ENCODE measurements at regions not wholly inside any gene's neighbourhood (a gene's known extent, or its start where the extent isn't known, plus 50 kb on each side); places are given as distances from the start of the nearest gene placed in this dataset.
A peak's percentile ranks its signal among the peaks of the same experiment; 100 is the strongest.

GRCh38 chr1:187725216-187725615 is 896.5 kb downstream of the PLA2G4A start:
- H3K4me3 ChIP-seq: no peak overlapping the region
- H3K4me1 ChIP-seq (ENCODE audit: control insufficient read depth in 5 of 5, insufficient read depth in 5 of 5, low read length in 5 of 5): no peaks in the 10 kb centered on the region
- no peak overlapping the region for H3K9ac ChIP-seq (ENCODE audit: insufficient read depth in 1 of 2, low read length in 2 of 2)
- no peak for ATAC-seq (ENCODE audit: insufficient read depth, low FRiP score)
- no peaks in the 10 kb centered on the region for H3K9me3 ChIP-seq (ENCODE audit: control insufficient read depth in 4 of 4, insufficient read depth in 3 of 4, low read length in 3 of 4)
- no peak overlapping the region for H3K27ac ChIP-seq (ENCODE audit: low read depth in 1 of 2, low read length in 1 of 2)
- no peak for TF ChIP-seq CTCF (IDR thresholded peaks at IDR 0.05; ENCODE audit: control extremely low read depth, extremely low read depth)
- H3K36me3 ChIP-seq (ENCODE audit: control insufficient read depth in 4 of 4, insufficient read depth in 4 of 4, low read length in 4 of 4): no peaks in the 10 kb centered on the region
- WGBS, 2 donors: 81 to 87% methylated on average over 2 of the region's 2 CpGs
- DNase-seq: no peak
- no peaks in the 10 kb centered on the region for H3K27me3 ChIP-seq (ENCODE audit: control insufficient read depth in 3 of 3, insufficient read depth in 3 of 3, low read length in 2 of 3)

GRCh38 chr1:187733232-187733631 is 904.5 kb downstream of the PLA2G4A start:
- no peak for ATAC-seq (ENCODE audit: insufficient read depth, low FRiP score)
- WGBS, 2 donors: 82 to 84% methylated on average over 1 of the region's 1 CpG
- no peaks in the 10 kb centered on the region for H3K36me3 ChIP-seq (ENCODE audit: control insufficient read depth in 4 of 4, insufficient read depth in 4 of 4, low read length in 4 of 4)
- H3K27me3 ChIP-seq (ENCODE audit: control insufficient read depth in 3 of 3, insufficient read depth in 3 of 3, low read length in 2 of 3): no peaks in the 10 kb centered on the region
- no peak for TF ChIP-seq CTCF (IDR thresholded peaks at IDR 0.05; ENCODE audit: control extremely low read depth, extremely low read depth)
- H3K9ac ChIP-seq (ENCODE audit: insufficient read depth in 1 of 2, low read length in 2 of 2): no peak overlapping the region
- H3K9me3 ChIP-seq (ENCODE audit: control insufficient read depth in 4 of 4, insufficient read depth in 3 of 4, low read length in 3 of 4): no peaks in the 10 kb centered on the region
- no peaks in the 10 kb centered on the region for H3K4me1 ChIP-seq (ENCODE audit: control insufficient read depth in 5 of 5, insufficient read depth in 5 of 5, low read length in 5 of 5)
- no peak for DNase-seq
- no peak overlapping the region for H3K4me3 ChIP-seq
- H3K27ac ChIP-seq (ENCODE audit: low read depth in 1 of 2, low read length in 1 of 2): no peak overlapping the region

GRCh38 chr1:187734427-187734826 is 905.7 kb downstream of the PLA2G4A start:
- no peaks in the 10 kb centered on the region for H3K27me3 ChIP-seq (ENCODE audit: control insufficient read depth in 3 of 3, insufficient read depth in 3 of 3, low read length in 2 of 3)
- TF ChIP-seq CTCF (IDR thresholded peaks at IDR 0.05; ENCODE audit: control extremely low read depth, extremely low read depth): no peak
- no peak overlapping the region for H3K27ac ChIP-seq (ENCODE audit: low read depth in 1 of 2, low read length in 1 of 2)
- H3K9ac ChIP-seq (ENCODE audit: insufficient read depth in 1 of 2, low read length in 2 of 2): no peak overlapping the region
- H3K4me1 ChIP-seq (ENCODE audit: control insufficient read depth in 5 of 5, insufficient read depth in 5 of 5, low read length in 5 of 5): no peaks in the 10 kb centered on the region
- ATAC-seq (ENCODE audit: insufficient read depth, low FRiP score) (no peak), DNase-seq (no peak)
- no peaks in the 10 kb centered on the region for H3K36me3 ChIP-seq (ENCODE audit: control insufficient read depth in 4 of 4, insufficient read depth in 4 of 4, low read length in 4 of 4)
- no peak overlapping the region for H3K4me3 ChIP-seq
- H3K9me3 ChIP-seq (ENCODE audit: control insufficient read depth in 4 of 4, insufficient read depth in 3 of 4, low read length in 3 of 4): no peaks in the 10 kb centered on the region
- WGBS, 2 donors: 89 to 91% methylated on average over 4 of the region's 4 CpGs

GRCh38 chr1:187744665-187745064 is 915.9 kb downstream of the PLA2G4A start:
- WGBS, 2 donors: 47 to 63% methylated on average over 1 of the region's 1 CpG
- H3K27me3 ChIP-seq (ENCODE audit: control insufficient read depth in 3 of 3, insufficient read depth in 3 of 3, low read length in 2 of 3): no peaks in the 10 kb centered on the region
- TF ChIP-seq CTCF (IDR thresholded peaks at IDR 0.05; ENCODE audit: control extremely low read depth, extremely low read depth): no peak
- ATAC-seq (ENCODE audit: insufficient read depth, low FRiP score): no peak
- no peaks in the 10 kb centered on the region for H3K36me3 ChIP-seq (ENCODE audit: control insufficient read depth in 4 of 4, insufficient read depth in 4 of 4, low read length in 4 of 4)
- DNase-seq: peak in 2 of 3 donors; percentile 7 to 40
- H3K4me3 ChIP-seq: no peak overlapping the region
- no peak overlapping the region for H3K27ac ChIP-seq (ENCODE audit: low read depth in 1 of 2, low read length in 1 of 2)
- no peaks in the 10 kb centered on the region for H3K4me1 ChIP-seq (ENCODE audit: control insufficient read depth in 5 of 5, insufficient read depth in 5 of 5, low read length in 5 of 5)
- no peak overlapping the region for H3K9ac ChIP-seq (ENCODE audit: insufficient read depth in 1 of 2, low read length in 2 of 2)
- H3K9me3 ChIP-seq (ENCODE audit: control insufficient read depth in 4 of 4, insufficient read depth in 3 of 4, low read length in 3 of 4): no peaks in the 10 kb centered on the region
